Activated naive CD8-positive, alpha-beta T cell treated with anti-CD3 and anti-CD28 coated beads, Interleukin-2, amount 50 U/mL, for 24 hours (primary cell): ENCODE measurements at regions not wholly inside any gene's neighbourhood (a gene's known extent, or its start where the extent isn't known, plus 50 kb on each side); places are given as distances from the start of the nearest gene placed in this dataset.

Source experiments
- ATAC-seq: fragments of 150-1000 bp; cut with Tn5 transposase; one replicate; pipeline ENCODE4 v1.10.0; 2021
- DNase-seq: peaks from one replicate; pipeline ENCODE4 v3.0.0; 2021
- H3K27ac Mint-ChIP-seq: one replicate; pipeline ENCODE4 v1.8.0; 2021; ENCODE audit warnings: mild to moderate bottlenecking, mixed read lengths
- H3K27me3 Mint-ChIP-seq: one replicate; pipeline ENCODE4 v1.8.0; 2021; ENCODE audit warnings: mixed read lengths
- H3K36me3 Mint-ChIP-seq: one replicate; pipeline ENCODE4 v1.8.0; 2021; ENCODE audit warnings: low read depth, mixed read lengths
- H3K4me1 Mint-ChIP-seq: one replicate; pipeline ENCODE4 v1.8.0; 2021; ENCODE audit warnings: mixed read lengths
- H3K4me3 Mint-ChIP-seq: one replicate; pipeline ENCODE4 v1.8.0; 2021; ENCODE audit warnings: mild to moderate bottlenecking, moderate library complexity, mixed read lengths
- H3K9me3 Mint-ChIP-seq: one replicate; pipeline ENCODE4 v1.8.0; 2021; ENCODE audit warnings: mixed read lengths

GRCh38 chr18:65146482-65147021, 604.3 kb upstream of the CDH7 start:
- no peak overlapping the region for H3K27ac Mint-ChIP-seq
- H3K4me3 Mint-ChIP-seq: no peak overlapping the region
- no peak for DNase-seq
- H3K27me3 Mint-ChIP-seq: no peaks in the 10 kb centered on the region
- H3K9me3 Mint-ChIP-seq: peaks cover 15% of the 10 kb centered on the region
- no peaks in the 10 kb centered on the region for H3K4me1 Mint-ChIP-seq
- no peak for ATAC-seq
- H3K36me3 Mint-ChIP-seq: no peaks in the 10 kb centered on the region

- DNase-seq (no peak), ATAC-seq (no peak)
- no peaks in the 10 kb centered on the region for H3K4me1 Mint-ChIP-seq
- H3K27ac Mint-ChIP-seq: no peak overlapping the region
- H3K27me3 Mint-ChIP-seq: no peaks in the 10 kb centered on the region
- no peak overlapping the region for H3K4me3 Mint-ChIP-seq
- peaks cover 15% of the 10 kb centered on the region for H3K9me3 Mint-ChIP-seq
- H3K36me3 Mint-ChIP-seq: no peaks in the 10 kb centered on the region
Measured at GRCh38 chr18:65145312-65145711, 605.5 kb upstream of the CDH7 start.

- no peaks in the 10 kb centered on the region for H3K4me1 Mint-ChIP-seq
- H3K27me3 Mint-ChIP-seq: no peaks in the 10 kb centered on the region
- H3K27ac Mint-ChIP-seq: no peak overlapping the region
- no peaks in the 10 kb centered on the region for H3K36me3 Mint-ChIP-seq
- no peak for DNase-seq
- peaks cover 7% of the 10 kb centered on the region for H3K9me3 Mint-ChIP-seq
- no peak overlapping the region for H3K4me3 Mint-ChIP-seq
- no peak for ATAC-seq
Measured at GRCh38 chr18:65133610-65134009, 617.2 kb upstream of the CDH7 start.

- Mint-ChIP-seq H3K27ac (no peak overlapping the region), H3K27me3 (no peaks in the 10 kb centered on the region), H3K9me3 (peaks cover 17% of the 10 kb centered on the region), H3K4me1 (no peaks in the 10 kb centered on the region), H3K4me3 (no peak overlapping the region), H3K36me3 (peaks cover 1% of the 10 kb centered on the region)
- ATAC-seq: no peak
- DNase-seq: no peak
Measured at GRCh38 chr18:65124633-65125032, 626.2 kb upstream of the CDH7 start.

- H3K9me3 Mint-ChIP-seq: peaks cover 4% of the 10 kb centered on the region
- no peaks in the 10 kb centered on the region for H3K36me3 Mint-ChIP-seq
Measured at GRCh38 chr18:65103864-65104263, 646.9 kb upstream of the CDH7 start.

GRCh38 chr18:65093346-65093745, 657.5 kb upstream of the CDH7 start:
- ATAC-seq: no peak
- Mint-ChIP-seq H3K36me3 (no peaks in the 10 kb centered on the region), H3K4me3 (no peak overlapping the region), H3K27ac (no peak overlapping the region), H3K9me3 (no peaks in the 10 kb centered on the region), H3K27me3 (no peaks in the 10 kb centered on the region), H3K4me1 (no peaks in the 10 kb centered on the region)
- no peak for DNase-seq

More at GRCh38 chr18:65103864-65104263, 646.9 kb upstream of the CDH7 start:
- Mint-ChIP-seq H3K27me3 (no peaks in the 10 kb centered on the region), H3K4me3 (no peak overlapping the region), H3K27ac (no peak overlapping the region), H3K4me1 (no peaks in the 10 kb centered on the region)
- ATAC-seq (no peak), DNase-seq (no peak)

- DNase-seq (no peak), ATAC-seq (no peak)
- Mint-ChIP-seq H3K36me3 (no peaks in the 10 kb centered on the region), H3K27ac (no peak overlapping the region), H3K9me3 (no peaks in the 10 kb centered on the region), H3K4me1 (no peaks in the 10 kb centered on the region), H3K4me3 (no peak overlapping the region), H3K27me3 (no peaks in the 10 kb centered on the region)
Measured at GRCh38 chr18:65091744-65092329, 659.0 kb upstream of the CDH7 start.

GRCh38 chr18:65082907-65083306, 667.9 kb upstream of the CDH7 start:
- Mint-ChIP-seq H3K27me3 (no peaks in the 10 kb centered on the region), H3K36me3 (no peaks in the 10 kb centered on the region), H3K27ac (no peak overlapping the region), H3K4me1 (no peaks in the 10 kb centered on the region), H3K4me3 (no peak overlapping the region), H3K9me3 (peaks cover 4% of the 10 kb centered on the region)
- DNase-seq (no peak), ATAC-seq (no peak)

- DNase-seq (no peak), ATAC-seq (no peak)
- H3K9me3 Mint-ChIP-seq: peaks cover 4% of the 10 kb centered on the region
- H3K4me1 Mint-ChIP-seq: no peaks in the 10 kb centered on the region
- no peaks in the 10 kb centered on the region for H3K36me3 Mint-ChIP-seq
- no peak overlapping the region for H3K4me3 Mint-ChIP-seq
- H3K27ac Mint-ChIP-seq: no peak overlapping the region
- H3K27me3 Mint-ChIP-seq: no peaks in the 10 kb centered on the region
Measured at GRCh38 chr18:65081786-65082185, 669.0 kb upstream of the CDH7 start.

GRCh38 chr18:65073060-65073550, 677.7 kb upstream of the CDH7 start:
- no peak overlapping the region for H3K27ac Mint-ChIP-seq
- ATAC-seq: no peak
- DNase-seq: no peak
- no peaks in the 10 kb centered on the region for H3K36me3 Mint-ChIP-seq
- no peaks in the 10 kb centered on the region for H3K4me1 Mint-ChIP-seq
- no peaks in the 10 kb centered on the region for H3K27me3 Mint-ChIP-seq
- H3K9me3 Mint-ChIP-seq: peaks cover 12% of the 10 kb centered on the region
- no peak overlapping the region for H3K4me3 Mint-ChIP-seq

- DNase-seq: no peak
Measured at GRCh38 chr18:65057439-65058083, 693.3 kb upstream of the CDH7 start.

GRCh38 chr18:65056575-65056974, 694.2 kb upstream of the CDH7 start:
- Mint-ChIP-seq H3K4me3 (no peak overlapping the region), H3K27ac (no peak overlapping the region), H3K27me3 (no peaks in the 10 kb centered on the region), H3K36me3 (no peaks in the 10 kb centered on the region), H3K9me3 (peaks cover 12% of the 10 kb centered on the region), H3K4me1 (no peaks in the 10 kb centered on the region)
- no peak for DNase-seq
- ATAC-seq: no peak

More at GRCh38 chr18:65057439-65058083, 693.3 kb upstream of the CDH7 start:
- Mint-ChIP-seq H3K27ac (no peak overlapping the region), H3K4me3 (no peak overlapping the region), H3K27me3 (no peaks in the 10 kb centered on the region), H3K36me3 (no peaks in the 10 kb centered on the region), H3K9me3 (peaks cover 12% of the 10 kb centered on the region), H3K4me1 (no peaks in the 10 kb centered on the region)
- no peak for ATAC-seq

GRCh38 chr18:65049586-65049985, 701.2 kb upstream of the CDH7 start:
- H3K4me3 Mint-ChIP-seq: no peak overlapping the region
- no peaks in the 10 kb centered on the region for H3K4me1 Mint-ChIP-seq
- ATAC-seq (no peak), DNase-seq (no peak)
- H3K36me3 Mint-ChIP-seq: no peaks in the 10 kb centered on the region
- peaks cover 16% of the 10 kb centered on the region for H3K9me3 Mint-ChIP-seq
- no peaks in the 10 kb centered on the region for H3K27me3 Mint-ChIP-seq
- no peak overlapping the region for H3K27ac Mint-ChIP-seq

GRCh38 chr18:65039578-65039977, 711.2 kb upstream of the CDH7 start:
- Mint-ChIP-seq H3K27me3 (no peaks in the 10 kb centered on the region), H3K4me1 (no peaks in the 10 kb centered on the region), H3K27ac (no peak overlapping the region), H3K9me3 (peaks cover 8% of the 10 kb centered on the region), H3K4me3 (no peak overlapping the region), H3K36me3 (no peaks in the 10 kb centered on the region)
- DNase-seq: no peak
- ATAC-seq: no peak

- no peaks in the 10 kb centered on the region for H3K27me3 Mint-ChIP-seq
- no peaks in the 10 kb centered on the region for H3K36me3 Mint-ChIP-seq
- ATAC-seq: no peak
- no peak overlapping the region for H3K27ac Mint-ChIP-seq
- no peak overlapping the region for H3K4me3 Mint-ChIP-seq
- H3K4me1 Mint-ChIP-seq: no peaks in the 10 kb centered on the region
- peaks cover 11% of the 10 kb centered on the region for H3K9me3 Mint-ChIP-seq
- DNase-seq: no peak
Measured at GRCh38 chr18:65035701-65036100, 715.1 kb upstream of the CDH7 start.
